ENCODE measurements at regions not wholly inside any gene's neighbourhood (a gene's known extent, or its start where the extent isn't known, plus 50 kb on each side); places are given as distances from the start of the nearest gene placed in this dataset.

DNA sequence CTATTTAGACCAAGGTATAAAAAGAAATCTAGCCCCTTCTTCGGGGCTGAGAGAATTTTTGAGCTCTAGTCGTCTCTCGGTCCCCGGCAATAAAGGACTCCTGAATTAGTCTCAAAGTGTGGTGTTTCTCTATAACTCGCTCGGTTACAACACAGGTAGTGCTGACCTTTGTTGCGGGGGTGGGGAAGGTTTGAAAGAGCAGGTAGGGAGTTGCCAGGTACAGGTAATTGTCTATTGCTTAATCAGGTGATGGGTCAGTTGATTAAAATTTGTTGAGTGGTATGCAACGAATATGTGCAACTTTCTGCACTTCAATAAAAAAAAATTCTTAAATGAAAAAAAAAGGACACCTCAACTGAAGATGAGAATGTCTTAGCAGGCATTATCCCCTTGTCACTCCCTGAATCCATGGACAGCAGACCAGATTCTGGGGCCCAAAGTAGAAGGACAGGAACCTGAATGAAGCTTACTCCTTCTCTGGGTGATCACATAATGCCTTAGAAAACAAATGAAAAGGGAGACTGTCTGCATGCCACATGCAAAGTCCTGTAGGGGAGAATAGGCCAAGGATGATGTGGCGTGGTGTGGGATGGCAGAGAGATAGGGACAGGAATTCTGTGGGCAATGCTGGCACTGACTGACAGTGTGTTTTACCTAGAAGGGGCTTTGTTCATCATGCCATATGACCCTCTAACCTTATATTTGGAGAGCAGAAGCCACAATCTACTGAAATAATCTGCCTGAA is 157.6 kb upstream of the OLIG3 start:
- no peak overlapping the region for H3K27ac ChIP-seq
- no peak overlapping the region for H3K4me3 ChIP-seq

DNA sequence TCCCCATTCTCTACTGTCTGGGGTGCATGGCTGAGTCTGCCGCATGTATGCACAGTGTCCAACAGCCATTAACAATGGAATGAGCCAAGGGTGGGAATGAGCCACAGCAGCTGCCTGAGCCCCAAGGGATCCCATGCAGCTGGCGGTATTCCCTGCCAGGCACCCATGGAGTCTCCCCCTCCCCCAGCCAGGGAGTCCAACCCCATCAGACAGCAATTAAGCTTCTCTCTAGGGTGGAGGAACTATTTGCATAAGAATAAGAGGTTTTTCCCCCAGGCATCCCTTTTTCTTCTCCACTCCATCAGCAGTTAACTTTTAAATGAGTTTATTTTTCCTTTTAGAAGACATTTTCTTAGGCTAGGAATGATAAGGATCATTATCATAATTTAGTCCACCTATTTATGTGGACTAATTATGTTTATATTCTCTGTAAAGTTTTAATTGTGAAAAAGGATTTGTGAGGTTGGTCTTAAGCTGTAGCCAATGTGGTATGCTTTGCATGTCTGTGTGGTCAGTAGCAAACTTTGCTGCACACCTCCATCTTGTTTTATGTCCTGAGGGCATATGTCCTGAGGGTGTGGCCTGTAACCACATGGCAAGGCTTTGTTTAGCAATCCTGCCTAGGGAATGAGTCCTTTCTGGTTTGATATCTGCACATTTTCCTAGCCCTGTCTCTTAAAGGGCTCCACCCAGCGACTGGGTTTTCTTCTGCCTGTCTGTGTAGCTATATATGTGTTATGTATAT is 158.9 kb upstream of the OLIG3 start:
- H3K4me3 ChIP-seq, result no peak overlapping the region
- H3K27ac ChIP-seq, result no peak overlapping the region

DNA sequence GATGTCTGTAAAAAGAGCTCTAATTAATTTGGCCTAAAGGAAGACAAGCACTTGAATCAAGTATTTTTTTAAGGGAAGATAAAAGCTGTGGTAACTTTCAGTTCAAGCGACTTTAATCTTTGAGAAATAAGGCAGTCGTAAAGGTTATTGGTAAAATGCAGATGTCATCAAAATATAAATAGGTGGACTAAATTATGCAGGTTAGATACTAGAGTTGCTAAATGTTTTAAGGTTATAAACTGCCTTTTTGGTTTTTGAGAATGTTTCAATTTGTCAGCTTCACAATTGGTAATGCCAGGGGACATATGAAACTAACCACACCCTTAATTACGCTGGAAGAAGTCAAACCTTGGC is 159.5 kb upstream of the OLIG3 start:
- Histone ChIP-seq H3K27ac (no peak overlapping the region), H3K4me3 (no peak overlapping the region)

DNA sequence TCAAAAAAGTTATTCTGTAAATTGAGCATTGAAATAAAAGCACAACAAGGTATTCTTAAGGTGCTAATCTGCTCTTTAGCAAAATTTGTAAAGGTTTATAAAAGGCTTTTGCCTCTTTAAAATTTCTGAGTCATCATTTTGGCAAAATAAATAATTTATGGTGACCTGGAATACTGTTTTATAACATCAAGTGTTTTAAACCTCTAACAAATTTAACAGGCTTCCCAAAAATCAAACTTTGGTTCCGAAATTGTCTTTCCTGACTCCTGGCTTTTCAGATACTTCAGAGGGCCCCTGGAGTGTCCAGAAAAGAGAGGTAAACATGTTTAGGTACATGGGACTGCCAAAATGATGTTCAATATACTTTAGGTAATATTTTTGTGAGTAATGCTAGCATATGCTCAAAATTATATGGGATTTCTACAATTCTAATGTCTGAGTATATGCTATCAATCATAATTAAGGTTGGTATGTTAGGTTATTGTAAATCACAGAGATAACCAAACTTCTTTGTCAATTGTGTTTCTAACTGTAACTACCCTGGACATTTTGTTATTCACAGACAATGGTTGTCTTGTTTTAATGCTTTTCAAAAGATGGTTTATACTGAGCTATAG is 160.3 kb upstream of the OLIG3 start:
- Histone ChIP-seq H3K27ac (no peak overlapping the region), H3K4me3 (no peak overlapping the region)

DNA sequence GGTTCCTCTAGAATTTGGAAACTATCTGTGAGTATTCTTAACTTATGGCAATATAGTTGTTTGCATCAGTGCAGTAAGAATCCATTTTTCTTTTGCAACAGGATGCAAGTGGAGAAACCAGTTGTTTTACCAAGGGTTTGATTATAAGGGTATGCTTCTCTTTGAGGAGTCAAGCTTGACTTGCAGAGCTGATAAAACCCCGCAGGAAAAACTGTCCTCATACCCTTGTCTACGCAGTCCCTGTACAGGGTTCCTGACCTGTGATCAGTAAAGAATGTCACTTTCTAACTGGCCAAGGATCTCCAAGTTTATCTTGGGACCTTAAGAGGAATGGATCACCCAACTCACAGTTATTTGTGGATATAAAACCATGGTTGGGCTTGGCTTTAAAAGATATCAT is 161.1 kb upstream of the OLIG3 start:
- Histone ChIP-seq H3K27ac (no peak overlapping the region), H3K4me3 (no peak overlapping the region)

DNA sequence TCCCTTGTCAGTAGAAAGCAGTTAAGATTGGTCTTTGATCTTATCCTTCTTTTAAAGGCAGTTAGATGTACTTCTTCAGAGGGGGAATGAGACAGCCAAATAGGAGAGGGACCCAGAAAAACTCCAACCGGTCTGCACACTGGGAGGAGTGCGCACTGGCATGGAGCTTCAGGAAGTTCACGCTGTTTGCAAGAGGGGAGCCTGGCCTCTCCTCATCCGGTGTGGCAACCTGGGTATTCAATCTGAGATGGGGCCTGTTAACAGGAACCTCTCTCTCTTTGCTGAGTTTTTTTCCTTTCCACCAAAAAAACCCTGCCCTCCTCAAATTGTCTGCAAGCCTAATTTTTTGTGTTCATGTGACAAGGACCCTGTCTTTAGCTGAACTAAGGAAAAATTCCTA is 162.5 kb upstream of the OLIG3 start:
- no peak overlapping the region for H3K4me3 ChIP-seq
- H3K27ac ChIP-seq, result no peak overlapping the region

DNA sequence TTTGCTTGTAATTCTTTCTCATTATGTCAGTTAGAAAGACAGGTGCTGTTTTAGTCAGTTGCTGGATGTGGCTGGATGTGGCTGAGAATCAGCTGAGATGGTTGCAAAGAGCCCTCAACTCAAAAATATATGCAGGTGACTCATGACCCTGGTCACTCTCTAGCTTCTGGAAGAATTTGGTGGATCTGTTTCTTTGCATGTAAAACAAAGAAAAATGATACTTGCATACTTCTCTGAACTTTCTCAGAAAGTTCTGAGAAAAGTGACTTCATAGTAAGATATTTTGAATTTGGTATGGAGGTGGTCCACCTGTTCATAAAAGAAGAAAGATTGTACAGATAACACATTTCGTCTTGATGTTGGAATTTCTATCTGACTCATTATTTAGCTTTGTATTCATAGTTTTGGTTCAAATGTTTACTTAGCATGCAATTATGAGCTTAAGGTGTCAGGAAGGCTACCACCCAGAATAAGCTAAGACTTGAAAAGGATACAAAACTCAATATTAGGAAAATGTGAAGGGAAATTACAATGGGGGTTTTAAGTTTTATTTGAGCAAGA is 163.2 kb upstream of the OLIG3 start:
- Histone ChIP-seq H3K27ac (no peak overlapping the region), H3K4me3 (no peak overlapping the region)

DNA sequence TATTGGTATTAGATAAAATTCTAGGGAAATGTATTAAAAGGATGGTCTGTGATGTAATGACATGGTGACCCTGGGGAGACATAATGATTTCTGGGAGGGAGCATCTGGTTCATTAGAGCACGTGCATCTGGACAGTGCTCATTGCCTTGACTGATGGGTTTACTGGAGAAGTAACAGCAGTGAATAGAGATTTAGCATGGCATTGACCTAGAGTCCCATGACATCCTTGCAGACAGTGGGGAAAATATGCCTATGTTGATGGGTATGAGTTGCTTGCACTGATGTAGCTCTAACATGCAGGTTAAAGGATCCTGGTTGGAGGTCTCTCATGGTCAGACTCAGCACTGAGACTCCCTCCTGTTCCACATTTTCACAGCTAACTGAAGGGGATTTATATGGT is 164.1 kb upstream of the OLIG3 start:
- H3K27ac ChIP-seq, result no peak overlapping the region
- no peak overlapping the region for H3K4me3 ChIP-seq

DNA sequence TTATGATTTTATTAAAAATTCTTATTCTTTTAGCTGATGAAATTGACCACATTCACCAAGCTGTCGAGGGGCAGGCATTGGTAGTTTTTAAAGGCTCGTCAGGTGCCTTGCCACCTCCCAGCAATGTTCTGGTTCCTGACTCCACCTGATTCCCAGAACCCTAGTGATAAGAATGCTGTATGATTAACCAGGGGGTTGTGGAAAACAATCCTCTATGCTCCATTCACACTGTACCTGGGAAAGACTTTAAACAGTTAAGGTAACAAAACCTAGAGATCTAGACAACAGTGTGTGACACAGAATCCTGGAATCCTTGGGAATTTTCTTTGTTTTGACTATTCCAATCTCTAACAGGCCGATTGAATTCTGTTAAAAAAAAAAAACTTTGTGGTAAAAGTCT is 165.7 kb upstream of the OLIG3 start:
- Histone ChIP-seq H3K27ac (no peak overlapping the region), H3K4me3 (no peak overlapping the region)

DNA sequence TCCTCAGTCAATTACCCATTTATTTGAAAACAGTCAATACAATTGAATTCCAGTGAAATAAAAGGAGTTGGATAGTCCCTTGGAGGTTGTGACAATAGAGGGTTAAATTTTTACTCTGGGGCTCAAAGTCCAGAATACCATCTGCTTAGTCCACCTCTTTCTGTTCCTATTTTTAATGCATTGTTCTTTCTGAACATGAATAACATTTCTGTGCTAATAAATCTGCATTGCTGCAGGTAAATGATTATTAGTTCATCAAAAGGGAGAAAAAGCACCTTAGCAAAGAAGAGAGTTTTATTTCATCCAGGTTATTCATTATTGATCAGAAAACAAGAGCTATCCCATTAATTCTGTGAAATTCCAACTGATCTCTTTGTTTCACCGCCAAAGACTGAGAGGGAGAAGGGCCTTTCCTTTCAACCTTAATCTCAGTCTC is 166.1 kb upstream of the OLIG3 start:
- H3K27ac ChIP-seq, result no peak overlapping the region
- no peak overlapping the region for H3K4me3 ChIP-seq

DNA sequence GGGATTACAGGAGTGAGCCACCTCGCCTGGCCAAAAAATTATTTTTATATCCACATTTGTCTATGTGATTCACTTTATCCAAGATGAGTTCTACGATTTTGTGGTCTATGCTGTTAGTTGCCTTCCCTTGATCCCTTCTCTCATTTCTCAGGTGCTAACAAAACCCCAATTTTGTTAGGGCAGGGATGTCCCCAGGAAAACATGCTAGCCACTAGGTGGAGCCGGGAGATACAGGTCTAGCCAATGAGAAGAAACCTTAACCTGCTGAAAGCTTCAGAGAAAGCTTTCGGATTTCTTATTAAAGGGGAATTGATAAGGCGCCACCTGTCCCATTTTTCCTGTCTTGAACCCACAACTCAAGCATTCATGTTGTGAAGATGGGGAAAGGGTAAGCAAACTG is 167.4 kb upstream of the OLIG3 start:
- H3K4me3 ChIP-seq, result no peak overlapping the region
- H3K27ac ChIP-seq, result no peak overlapping the region

DNA sequence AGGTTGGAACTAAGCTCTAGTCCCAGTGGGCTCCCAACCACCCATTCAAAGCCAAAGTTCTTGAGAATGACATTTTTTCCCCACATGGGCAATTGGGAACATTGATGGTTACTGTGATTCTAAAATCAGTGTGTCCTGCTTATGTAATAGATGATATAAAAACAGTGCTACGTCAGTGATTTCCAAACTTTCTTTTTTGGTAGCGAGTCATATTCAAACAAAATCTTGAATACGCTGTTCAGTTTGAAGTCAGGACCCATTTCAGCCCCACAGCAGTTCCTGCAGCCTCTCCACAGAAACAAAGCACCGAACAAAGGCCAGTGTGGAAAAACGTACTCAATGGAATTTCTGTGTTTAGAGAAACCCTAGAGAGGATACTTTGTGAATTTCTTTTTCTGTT is 170.0 kb upstream of the OLIG3 start:
- no peak overlapping the region for H3K27ac ChIP-seq
- H3K4me3 ChIP-seq, result no peak overlapping the region

DNA sequence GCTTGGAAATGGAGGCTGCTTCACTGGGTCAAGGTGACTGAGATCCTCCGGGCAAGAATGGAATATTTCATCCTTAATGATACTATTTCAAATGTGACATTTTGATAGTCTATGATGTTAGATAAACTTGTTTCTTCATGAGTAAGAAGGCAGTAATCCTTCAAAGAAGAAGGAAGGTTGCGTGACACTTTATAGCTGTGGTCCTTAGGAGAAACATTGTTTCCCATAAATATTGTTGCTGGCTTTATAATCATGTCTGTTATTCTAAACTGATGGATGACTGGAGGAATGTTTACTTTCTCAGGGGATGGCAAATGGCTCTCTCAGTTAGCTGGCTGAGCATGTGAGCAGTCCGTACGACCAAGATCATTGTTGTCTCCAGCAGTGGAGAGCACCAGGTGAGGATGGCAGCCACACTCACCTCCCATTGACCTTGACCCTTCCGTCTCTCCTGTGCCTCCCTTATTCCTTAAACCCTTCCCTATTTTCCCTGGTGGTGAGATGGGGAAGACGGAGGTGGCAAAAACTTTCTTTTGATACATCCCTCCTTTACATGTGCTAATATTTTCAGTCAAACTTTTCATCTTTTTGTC is 171.2 kb upstream of the OLIG3 start:
- Histone ChIP-seq H3K27ac (no peak overlapping the region), H3K4me3 (no peak overlapping the region)

DNA sequence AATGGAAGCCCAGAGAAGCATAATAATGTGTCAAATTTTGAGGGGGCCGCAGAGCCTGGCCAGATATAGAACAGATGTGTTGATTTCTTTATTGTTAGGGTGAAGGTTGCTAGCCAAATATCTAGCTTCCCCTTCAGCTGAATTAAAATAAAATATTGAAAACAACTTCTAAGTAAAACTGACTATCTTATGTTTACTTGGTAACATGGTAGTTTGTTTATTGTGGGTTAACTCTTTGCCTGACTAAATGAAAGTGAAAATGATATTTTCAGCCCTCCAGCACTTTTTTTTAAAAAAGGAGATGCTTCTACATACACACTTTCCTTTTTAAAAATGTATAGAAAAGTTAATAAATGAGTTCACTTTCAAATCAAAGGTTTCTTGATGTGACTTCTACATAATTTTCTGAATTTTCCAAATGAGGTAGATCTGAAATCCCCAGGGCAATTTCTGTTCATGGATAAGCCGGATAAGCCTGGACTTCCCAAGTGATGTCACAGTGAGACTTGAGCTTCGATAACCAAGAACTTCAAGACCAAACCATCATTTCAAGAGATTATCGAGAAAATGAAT is 172.1 kb upstream of the OLIG3 start:
- Histone ChIP-seq H3K4me3 (no peak overlapping the region), H3K27ac (no peak overlapping the region)

DNA sequence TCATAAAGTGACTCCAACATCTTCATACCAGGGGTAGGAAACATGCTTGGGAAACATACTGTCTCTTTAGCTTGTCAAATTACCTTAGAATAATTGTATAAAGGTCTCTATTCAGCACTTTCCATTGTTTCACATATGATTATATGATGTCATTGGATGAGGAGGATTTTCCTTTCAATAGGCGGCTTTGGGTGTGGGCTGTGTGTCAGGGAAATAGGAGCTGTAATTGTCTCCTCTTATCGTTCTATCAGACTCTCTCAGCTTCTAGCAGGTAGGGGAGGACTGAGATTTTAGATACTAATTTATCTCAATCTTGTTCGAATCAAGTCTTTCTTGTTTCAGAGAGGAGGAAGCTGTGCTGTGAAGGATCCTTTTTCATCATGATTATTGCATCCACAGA is 179.4 kb upstream of the OLIG3 start:
- peak overlapping the region in 1 of 21 experiments; percentile 25 for H3K27ac ChIP-seq
- H3K4me3 ChIP-seq, result no peak overlapping the region

DNA sequence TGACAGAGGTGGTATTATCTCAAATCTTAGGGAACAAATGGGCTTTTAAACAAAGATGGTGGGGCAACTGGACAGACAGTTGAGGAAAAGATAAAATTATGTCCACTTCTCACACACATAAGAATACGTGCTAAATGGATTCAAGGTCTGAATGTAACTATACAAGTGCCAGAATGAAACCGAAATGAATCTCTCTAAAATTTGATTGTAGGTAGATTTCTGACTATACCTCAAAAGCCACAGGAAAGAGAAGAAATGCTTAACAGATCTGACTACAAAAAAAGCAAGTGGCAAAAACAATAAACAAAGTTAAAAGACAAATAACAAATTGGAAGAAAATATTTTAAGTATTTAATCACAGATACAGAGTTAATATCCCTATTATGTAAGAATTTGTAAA is 182.7 kb upstream of the OLIG3 start:
- peak overlapping the region in 1 of 21 experiments; percentile 19 for H3K27ac ChIP-seq
- H3K4me3 ChIP-seq, result no peak overlapping the region

DNA sequence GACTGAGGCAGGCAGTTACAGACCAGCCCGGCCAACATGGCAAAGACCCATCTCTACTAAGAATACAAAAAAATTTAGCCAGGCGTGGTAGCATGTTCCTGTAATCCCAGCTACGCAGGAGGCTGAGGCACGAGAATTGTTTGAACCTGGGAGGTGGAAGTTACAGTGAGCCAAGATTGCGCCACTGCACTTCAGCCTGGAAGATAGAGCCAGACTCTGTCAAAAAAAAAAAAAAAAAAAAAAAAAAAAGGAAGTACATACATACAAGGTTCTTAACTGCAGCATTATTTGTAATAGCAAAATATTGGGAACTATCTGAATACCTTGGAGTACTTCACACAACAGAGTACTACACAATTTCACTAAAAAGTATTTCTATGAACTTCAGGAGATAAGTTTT is 183.5 kb upstream of the OLIG3 start:
- H3K4me3 ChIP-seq, result no peak overlapping the region
- H3K27ac ChIP-seq, result no peak overlapping the region

DNA sequence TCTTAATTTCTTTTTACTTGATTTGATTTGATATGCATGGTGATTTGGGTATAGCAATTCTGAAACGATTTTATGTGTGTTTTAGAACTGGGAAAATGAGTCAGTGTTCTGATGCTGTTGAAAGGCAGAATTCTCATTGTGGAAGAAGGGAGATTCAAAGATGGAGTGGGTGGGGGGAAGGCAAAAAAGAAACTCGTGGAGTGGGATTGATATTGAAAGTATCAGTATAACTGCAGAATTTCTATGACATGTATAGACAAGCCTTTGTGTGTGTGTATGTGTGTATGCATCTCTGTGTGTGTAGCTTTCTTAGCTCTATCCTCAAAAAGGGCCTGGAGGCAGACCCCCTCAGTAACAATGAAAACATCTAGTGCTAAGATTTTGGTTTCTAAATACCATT is 184.3 kb upstream of the OLIG3 start:
- no peak overlapping the region for H3K27ac ChIP-seq

DNA sequence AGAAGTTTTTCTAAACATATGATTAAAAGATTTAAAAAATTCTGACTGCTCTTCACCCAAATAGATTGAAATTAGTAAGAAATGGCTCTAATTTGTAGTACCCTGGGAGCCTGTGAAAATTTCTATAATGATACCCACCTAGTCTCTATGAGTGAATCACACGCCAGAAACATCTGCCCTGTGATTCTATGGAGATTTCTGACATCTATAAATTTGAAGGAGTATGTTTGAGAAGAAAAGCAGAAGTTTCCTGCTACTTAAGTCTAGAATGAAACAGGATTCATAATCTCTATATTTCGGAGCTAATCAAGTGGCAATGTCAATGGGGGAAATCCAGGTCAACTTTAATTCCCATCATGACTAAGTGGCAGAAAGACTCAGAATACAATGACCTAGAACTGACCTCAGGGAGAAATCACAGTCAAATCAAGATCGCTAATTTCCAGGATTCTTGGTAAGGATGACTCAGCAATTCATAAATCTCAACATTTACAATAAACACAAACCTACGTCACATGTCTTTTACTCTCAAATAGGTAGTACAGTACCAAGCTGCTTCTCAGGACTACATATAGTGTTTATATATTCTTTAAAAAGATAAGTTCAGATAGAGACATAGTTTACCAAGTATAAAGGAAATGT is 186.2 kb upstream of the TNFAIP3 start:
- Histone ChIP-seq H3K27ac (no peak overlapping the region), H3K4me3 (no peak overlapping the region)

More for the DNA sequence above, 184.3 kb upstream of the OLIG3 start:
- H3K4me3 ChIP-seq, result no peak overlapping the region
